ENCODE measurements at regions not wholly inside any gene's neighbourhood (a gene's known extent, or its start where the extent isn't known, plus 50 kb on each side); places are given as distances from the start of the nearest gene placed in this dataset.

DNA sequence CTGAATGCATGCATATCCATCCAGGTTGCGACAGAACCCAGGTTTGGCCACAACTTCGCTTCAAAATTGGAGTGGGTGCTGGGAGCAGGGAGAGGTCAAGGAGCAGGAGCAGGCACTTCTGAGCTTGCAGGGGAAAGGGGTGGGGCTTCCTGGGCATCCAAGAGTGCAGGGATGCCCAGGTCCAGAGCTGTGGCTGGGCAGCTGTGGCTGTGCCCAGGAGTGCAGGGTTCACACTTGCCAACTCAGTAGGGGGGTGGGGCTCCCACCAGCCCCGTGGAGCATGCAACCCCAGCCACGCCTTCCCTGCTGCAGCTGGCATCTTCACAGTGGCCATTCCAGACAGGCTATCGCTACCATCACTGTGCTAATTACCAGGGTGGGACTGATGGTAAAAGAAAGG is 115.3 kb upstream of the MTNR1B start:
- Histone ChIP-seq H3K36me3 (ENCODE audit: insufficient read depth, low read length) (no peaks in the 10 kb centered on the region), H3K9me2 (ENCODE audit: insufficient read depth, low read length) (no peaks in the 10 kb centered on the region), H3K79me2 (replicated peaks; ENCODE audit: insufficient read depth, low read length) (no peaks in the 10 kb centered on the region)

DNA sequence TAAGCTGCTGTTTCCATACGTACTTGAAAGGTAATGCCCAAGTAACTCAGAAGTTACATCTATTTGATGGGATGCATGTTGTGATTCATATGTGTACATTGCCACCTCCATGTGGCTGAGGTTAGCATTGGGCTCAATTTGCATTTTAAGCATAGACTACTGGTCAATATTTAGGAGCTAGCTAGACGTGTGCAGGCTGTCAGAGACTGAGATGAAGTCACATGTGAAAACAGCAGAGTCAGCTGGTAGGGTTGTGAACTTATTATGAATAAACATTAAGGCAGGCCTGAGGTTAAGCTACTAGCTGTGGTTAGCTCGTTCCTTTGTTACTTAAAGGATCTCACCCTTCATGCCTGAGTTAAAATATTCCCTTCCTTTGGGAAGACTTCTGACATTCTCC is 114.5 kb upstream of the MTNR1B start:
- H3K27me3 ChIP-seq (ENCODE audit: insufficient read depth, low read depth, low read length): no peaks in the 10 kb centered on the region
- no peaks in the 10 kb centered on the region for H3K9me3 ChIP-seq (ENCODE audit: low read length)
- TF ChIP-seq SMC3 (conservative IDR thresholded peaks at IDR 0.05; ENCODE audit: poor library complexity): peak; percentile 50
- no peak for TF ChIP-seq EP300 (conservative IDR thresholded peaks at IDR 0.05; ENCODE audit: poor library complexity, severe bottlenecking)
- TF ChIP-seq, protein P1, sequence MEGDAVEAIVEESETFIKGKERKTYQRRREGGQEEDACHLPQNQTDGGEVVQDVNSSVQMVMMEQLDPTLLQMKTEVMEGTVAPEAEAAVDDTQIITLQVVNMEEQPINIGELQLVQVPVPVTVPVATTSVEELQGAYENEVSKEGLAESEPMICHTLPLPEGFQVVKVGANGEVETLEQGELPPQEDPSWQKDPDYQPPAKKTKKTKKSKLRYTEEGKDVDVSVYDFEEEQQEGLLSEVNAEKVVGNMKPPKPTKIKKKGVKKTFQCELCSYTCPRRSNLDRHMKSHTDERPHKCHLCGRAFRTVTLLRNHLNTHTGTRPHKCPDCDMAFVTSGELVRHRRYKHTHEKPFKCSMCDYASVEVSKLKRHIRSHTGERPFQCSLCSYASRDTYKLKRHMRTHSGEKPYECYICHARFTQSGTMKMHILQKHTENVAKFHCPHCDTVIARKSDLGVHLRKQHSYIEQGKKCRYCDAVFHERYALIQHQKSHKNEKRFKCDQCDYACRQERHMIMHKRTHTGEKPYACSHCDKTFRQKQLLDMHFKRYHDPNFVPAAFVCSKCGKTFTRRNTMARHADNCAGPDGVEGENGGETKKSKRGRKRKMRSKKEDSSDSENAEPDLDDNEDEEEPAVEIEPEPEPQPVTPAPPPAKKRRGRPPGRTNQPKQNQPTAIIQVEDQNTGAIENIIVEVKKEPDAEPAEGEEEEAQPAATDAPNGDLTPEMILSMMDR (IDR thresholded peaks at IDR 0.05; ENCODE audit: poor library complexity, severe bottlenecking): peak; percentile 56
- TF ChIP-seq RAD21 (conservative IDR thresholded peaks at IDR 0.05): peak; percentile 60
- no peak overlapping the region for H3K4me3 ChIP-seq (ENCODE audit: low read length)
- no peak overlapping the region for H2AFZ ChIP-seq (ENCODE audit: low read depth, low read length)
- no peaks in the 10 kb centered on the region for H3K79me2 ChIP-seq (replicated peaks; ENCODE audit: insufficient read depth, low read length)
- no peaks in the 10 kb centered on the region for H3K36me3 ChIP-seq (ENCODE audit: insufficient read depth, low read length)
- no peak overlapping the region for H3K9ac ChIP-seq (ENCODE audit: low read length)
- no peaks in the 10 kb centered on the region for H3F3A ChIP-seq (ENCODE audit: insufficient read depth, low read length, poor library complexity, severe bottlenecking)
- no peaks in the 10 kb centered on the region for H4K20me1 ChIP-seq (ENCODE audit: insufficient read depth)
- no peak overlapping the region for H3K4me2 ChIP-seq (ENCODE audit: low read length)
- H3K9me2 ChIP-seq (ENCODE audit: insufficient read depth, low read length): no peaks in the 10 kb centered on the region
- no peak overlapping the region for H3K27ac ChIP-seq (ENCODE audit: low read length)

More for the DNA sequence above, 115.3 kb upstream of the MTNR1B start:
- H2AFZ ChIP-seq (ENCODE audit: low read depth, low read length): no peak overlapping the region
- H3K27me3 ChIP-seq (ENCODE audit: insufficient read depth, low read depth, low read length): no peaks in the 10 kb centered on the region
- no peak overlapping the region for H3K9ac ChIP-seq (ENCODE audit: low read length)
- no peak overlapping the region for H3K27ac ChIP-seq (ENCODE audit: low read length)
- H3K9me3 ChIP-seq (ENCODE audit: low read length): no peaks in the 10 kb centered on the region
- no peak overlapping the region for H3K4me3 ChIP-seq (ENCODE audit: low read length)
- no peaks in the 10 kb centered on the region for H4K20me1 ChIP-seq (ENCODE audit: insufficient read depth)
- no peak overlapping the region for H3K4me2 ChIP-seq (ENCODE audit: low read length)
- H3F3A ChIP-seq (ENCODE audit: insufficient read depth, low read length, poor library complexity, severe bottlenecking): no peaks in the 10 kb centered on the region
- TF ChIP-seq EP300 (conservative IDR thresholded peaks at IDR 0.05; ENCODE audit: poor library complexity, severe bottlenecking) (no peak), TAF1 (IDR thresholded peaks at IDR 0.05; ENCODE audit: low read depth) (no peak), RAD21 (conservative IDR thresholded peaks at IDR 0.05) (no peak)

DNA sequence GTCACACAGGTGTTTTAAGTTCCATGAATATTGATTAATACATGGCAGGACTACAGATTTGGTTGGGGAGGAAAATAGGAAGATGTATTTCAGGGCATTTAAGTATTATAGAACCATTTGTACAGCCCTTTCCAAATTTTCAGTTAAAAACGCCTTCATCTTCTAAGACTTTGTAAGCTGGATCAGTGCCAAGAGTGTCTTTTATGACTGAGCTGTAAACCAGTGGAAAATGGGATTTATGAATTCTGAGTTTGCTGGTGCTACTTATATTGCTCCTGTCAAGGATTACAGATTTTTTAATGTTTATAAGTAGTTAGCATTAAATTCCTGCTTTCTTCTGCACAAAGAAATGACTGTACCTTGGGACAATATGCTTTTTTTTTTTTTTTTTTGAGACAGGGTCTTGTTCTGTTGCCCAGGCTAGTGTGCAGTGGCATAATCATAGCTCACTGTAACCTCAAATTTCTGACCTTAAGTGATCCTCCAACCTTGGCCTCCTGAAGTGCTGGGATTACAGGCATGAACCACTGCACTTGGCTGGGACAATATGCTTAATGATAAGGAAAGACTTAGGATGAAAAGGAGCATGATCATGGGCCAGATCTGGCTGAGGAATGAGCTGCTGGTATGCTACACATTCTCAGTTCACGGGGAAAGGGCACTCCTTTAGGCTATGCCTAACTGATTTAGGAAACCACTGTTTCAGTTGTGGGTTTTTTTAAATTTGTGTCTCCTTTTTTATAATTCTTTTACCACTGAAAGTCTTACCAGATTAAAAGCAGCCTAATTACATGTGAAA is 113.6 kb upstream of the MTNR1B start:
- Histone ChIP-seq H3F3A (ENCODE audit: insufficient read depth, low read length, poor library complexity, severe bottlenecking) (no peaks in the 10 kb centered on the region), H3K36me3 (ENCODE audit: insufficient read depth, low read length) (no peaks in the 10 kb centered on the region), H3K4me2 (ENCODE audit: low read length) (no peak overlapping the region), H2AFZ (ENCODE audit: low read depth, low read length) (no peak overlapping the region), H4K20me1 (ENCODE audit: insufficient read depth) (no peaks in the 10 kb centered on the region), H3K9ac (ENCODE audit: low read length) (no peak overlapping the region), H3K79me2 (replicated peaks; ENCODE audit: insufficient read depth, low read length) (no peaks in the 10 kb centered on the region), H3K9me2 (ENCODE audit: insufficient read depth, low read length) (no peaks in the 10 kb centered on the region), H3K27ac (ENCODE audit: low read length) (no peak overlapping the region), H3K9me3 (ENCODE audit: low read length) (no peaks in the 10 kb centered on the region), H3K27me3 (ENCODE audit: insufficient read depth, low read depth, low read length) (no peaks in the 10 kb centered on the region), H3K4me3 (ENCODE audit: low read length) (no peak overlapping the region)
- no peak for TF ChIP-seq MXI1 (conservative IDR thresholded peaks at IDR 0.05; ENCODE audit: poor library complexity, severe bottlenecking)
- TF ChIP-seq POLR2AphosphoS5 (IDR thresholded peaks at IDR 0.05): no peak
- TF ChIP-seq TAF1 (IDR thresholded peaks at IDR 0.05; ENCODE audit: low read depth): no peak
- TF ChIP-seq SMC3 (conservative IDR thresholded peaks at IDR 0.05; ENCODE audit: poor library complexity): no peak
- no peak for TF ChIP-seq RAD21 (conservative IDR thresholded peaks at IDR 0.05)
- no peak for TF ChIP-seq EP300 (conservative IDR thresholded peaks at IDR 0.05; ENCODE audit: poor library complexity, severe bottlenecking)
- TF ChIP-seq, protein P2, sequence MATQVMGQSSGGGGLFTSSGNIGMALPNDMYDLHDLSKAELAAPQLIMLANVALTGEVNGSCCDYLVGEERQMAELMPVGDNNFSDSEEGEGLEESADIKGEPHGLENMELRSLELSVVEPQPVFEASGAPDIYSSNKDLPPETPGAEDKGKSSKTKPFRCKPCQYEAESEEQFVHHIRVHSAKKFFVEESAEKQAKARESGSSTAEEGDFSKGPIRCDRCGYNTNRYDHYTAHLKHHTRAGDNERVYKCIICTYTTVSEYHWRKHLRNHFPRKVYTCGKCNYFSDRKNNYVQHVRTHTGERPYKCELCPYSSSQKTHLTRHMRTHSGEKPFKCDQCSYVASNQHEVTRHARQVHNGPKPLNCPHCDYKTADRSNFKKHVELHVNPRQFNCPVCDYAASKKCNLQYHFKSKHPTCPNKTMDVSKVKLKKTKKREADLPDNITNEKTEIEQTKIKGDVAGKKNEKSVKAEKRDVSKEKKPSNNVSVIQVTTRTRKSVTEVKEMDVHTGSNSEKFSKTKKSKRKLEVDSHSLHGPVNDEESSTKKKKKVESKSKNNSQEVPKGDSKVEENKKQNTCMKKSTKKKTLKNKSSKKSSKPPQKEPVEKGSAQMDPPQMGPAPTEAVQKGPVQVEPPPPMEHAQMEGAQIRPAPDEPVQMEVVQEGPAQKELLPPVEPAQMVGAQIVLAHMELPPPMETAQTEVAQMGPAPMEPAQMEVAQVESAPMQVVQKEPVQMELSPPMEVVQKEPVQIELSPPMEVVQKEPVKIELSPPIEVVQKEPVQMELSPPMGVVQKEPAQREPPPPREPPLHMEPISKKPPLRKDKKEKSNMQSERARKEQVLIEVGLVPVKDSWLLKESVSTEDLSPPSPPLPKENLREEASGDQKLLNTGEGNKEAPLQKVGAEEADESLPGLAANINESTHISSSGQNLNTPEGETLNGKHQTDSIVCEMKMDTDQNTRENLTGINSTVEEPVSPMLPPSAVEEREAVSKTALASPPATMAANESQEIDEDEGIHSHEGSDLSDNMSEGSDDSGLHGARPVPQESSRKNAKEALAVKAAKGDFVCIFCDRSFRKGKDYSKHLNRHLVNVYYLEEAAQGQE (IDR thresholded peaks at IDR 0.05; ENCODE audit: borderline replicate concordance): no peak
- no peak for TF ChIP-seq EZH2 (IDR thresholded peaks at IDR 0.05; ENCODE audit: borderline replicate concordance, insufficient read depth, low read length, poor library complexity, severe bottlenecking)
- TF ChIP-seq, protein P1 (IDR thresholded peaks at IDR 0.05; ENCODE audit: poor library complexity, severe bottlenecking): no peak

Measured in neural cell (in vitro differentiated cells).